Right lobe of liver (tissue), 4 donors: ENCODE measurements at regions not wholly inside any gene's neighbourhood (a gene's known extent, or its start where the extent isn't known, plus 50 kb on each side); places are given as distances from the start of the nearest gene placed in this dataset.

ENCODE experiments used
- POLR2A ChIP-seq: fragments of 450-650 bp; IDR thresholded peaks from one replicate; pipeline ENCODE4 v1.6.1; 2017; ENCODE audit warnings: antibody characterized with exemption, mild to moderate bottlenecking
- TF ChIP-seq, protein P1 (sequence below), 4 donors: fragments of 200-600 bp in 3 of 4; fragments of 450-650 bp in 1 of 4; IDR thresholded peaks; one replicate each; pipeline versions ENCODE4 v1.5.1 to v1.8.0; 2016 to 2022; ENCODE audit warnings: antibody characterized with exemption in 4 of 4, mild to moderate bottlenecking in 2 of 4
- donor health status: DM: no; HTN: no; CAD: no.
- donor health status: DM: no; HTN: no; CAD: no.
- donor health status: DM: no; HTN: yes; CAD: no.

DNA sequence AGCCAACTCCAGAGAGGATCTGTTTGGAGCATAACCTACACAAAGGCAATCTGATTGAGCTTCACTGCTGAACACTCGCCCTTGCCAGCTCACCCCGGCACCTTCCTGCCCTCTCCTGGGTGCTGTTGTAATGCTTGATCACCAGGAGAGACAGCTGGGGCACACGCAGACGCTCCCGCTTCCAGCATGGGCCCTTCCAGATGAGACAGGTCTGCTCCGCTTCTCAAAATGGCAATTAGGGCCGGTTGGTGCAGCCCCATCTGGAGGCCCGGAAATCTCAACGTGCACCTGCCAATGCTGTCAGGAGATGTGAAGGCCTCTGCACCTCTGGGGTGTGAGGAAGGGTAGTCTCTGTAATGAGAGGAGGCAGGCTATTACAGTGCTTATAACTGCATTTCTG is 206.1 kb downstream of the ABCC12 start:
- TF ChIP-seq POLR2A, result no peak
- TF ChIP-seq, protein P1, sequence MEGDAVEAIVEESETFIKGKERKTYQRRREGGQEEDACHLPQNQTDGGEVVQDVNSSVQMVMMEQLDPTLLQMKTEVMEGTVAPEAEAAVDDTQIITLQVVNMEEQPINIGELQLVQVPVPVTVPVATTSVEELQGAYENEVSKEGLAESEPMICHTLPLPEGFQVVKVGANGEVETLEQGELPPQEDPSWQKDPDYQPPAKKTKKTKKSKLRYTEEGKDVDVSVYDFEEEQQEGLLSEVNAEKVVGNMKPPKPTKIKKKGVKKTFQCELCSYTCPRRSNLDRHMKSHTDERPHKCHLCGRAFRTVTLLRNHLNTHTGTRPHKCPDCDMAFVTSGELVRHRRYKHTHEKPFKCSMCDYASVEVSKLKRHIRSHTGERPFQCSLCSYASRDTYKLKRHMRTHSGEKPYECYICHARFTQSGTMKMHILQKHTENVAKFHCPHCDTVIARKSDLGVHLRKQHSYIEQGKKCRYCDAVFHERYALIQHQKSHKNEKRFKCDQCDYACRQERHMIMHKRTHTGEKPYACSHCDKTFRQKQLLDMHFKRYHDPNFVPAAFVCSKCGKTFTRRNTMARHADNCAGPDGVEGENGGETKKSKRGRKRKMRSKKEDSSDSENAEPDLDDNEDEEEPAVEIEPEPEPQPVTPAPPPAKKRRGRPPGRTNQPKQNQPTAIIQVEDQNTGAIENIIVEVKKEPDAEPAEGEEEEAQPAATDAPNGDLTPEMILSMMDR (IDR thresholded peaks at IDR 0.05), result no peak
